IgD-negative memory B cell (primary cell): ENCODE measurements at regions not wholly inside any gene's neighbourhood (a gene's known extent, or its start where the extent isn't known, plus 50 kb on each side); places are given as distances from the start of the nearest gene placed in this dataset.

Experiments
- H3K27ac Mint-ChIP-seq, 3 donors: one replicate each; pipeline ENCODE4 v1.8.0; 2020 to 2022; ENCODE audit warnings: mild to moderate bottlenecking in 3 of 3, mixed read lengths in 3 of 3, moderate library complexity in 1 of 3
- H3K27me3 Mint-ChIP-seq: one replicate; pipeline ENCODE4 v1.8.0; 2021; ENCODE audit warnings: mixed read lengths
- H3K36me3 Mint-ChIP-seq: one replicate; pipeline ENCODE4 v1.8.0; 2020; ENCODE audit warnings: mild to moderate bottlenecking, mixed read lengths
- H3K4me1 Mint-ChIP-seq, 3 donors: one replicate each; pipeline ENCODE4 v1.8.0; 2020 to 2022; ENCODE audit warnings: mixed read lengths in 3 of 3, mild to moderate bottlenecking in 1 of 3
- H3K4me3 Mint-ChIP-seq, 4 donors: one replicate each; pipeline ENCODE4 v1.8.0; 2020 to 2022; ENCODE audit warnings: mild to moderate bottlenecking in 4 of 4, mixed read lengths in 4 of 4, moderate library complexity in 3 of 4
- H3K9me3 Mint-ChIP-seq, 3 donors: one replicate each; pipeline ENCODE4 v1.8.0; 2020 to 2021; ENCODE audit warnings: mixed read lengths in 3 of 3, mild to moderate bottlenecking in 1 of 3

DNA sequence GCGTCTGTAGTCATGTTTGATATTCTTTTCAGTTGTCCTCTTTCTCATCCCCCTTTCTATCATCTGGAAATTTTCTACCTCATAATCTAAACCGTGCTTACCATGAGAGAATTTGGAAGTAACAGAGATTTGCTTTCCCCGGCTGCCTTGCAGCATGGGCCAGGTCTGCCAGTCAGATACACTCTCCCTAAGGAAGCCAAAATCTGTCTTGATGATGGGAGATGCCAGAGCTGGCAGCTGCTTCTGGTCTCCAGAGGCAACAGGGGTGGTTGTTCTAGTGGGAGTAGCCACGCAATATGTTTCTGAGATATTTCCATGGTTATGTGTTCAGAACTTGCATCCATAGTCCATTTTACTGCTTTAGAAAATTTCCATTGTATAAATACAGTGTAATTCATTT lies 218.9 kb upstream of the RORA start:
- Mint-ChIP-seq H3K36me3 (no peaks in the 10 kb centered on the region), H3K27ac (no peak overlapping the region), H3K9me3 (peaks cover 0 to 6% (median 2%) of the 10 kb centered on the region in 3 donors), H3K4me3 (no peak overlapping the region), H3K27me3 (no peaks in the 10 kb centered on the region), H3K4me1 (no peaks in the 10 kb centered on the region)

DNA sequence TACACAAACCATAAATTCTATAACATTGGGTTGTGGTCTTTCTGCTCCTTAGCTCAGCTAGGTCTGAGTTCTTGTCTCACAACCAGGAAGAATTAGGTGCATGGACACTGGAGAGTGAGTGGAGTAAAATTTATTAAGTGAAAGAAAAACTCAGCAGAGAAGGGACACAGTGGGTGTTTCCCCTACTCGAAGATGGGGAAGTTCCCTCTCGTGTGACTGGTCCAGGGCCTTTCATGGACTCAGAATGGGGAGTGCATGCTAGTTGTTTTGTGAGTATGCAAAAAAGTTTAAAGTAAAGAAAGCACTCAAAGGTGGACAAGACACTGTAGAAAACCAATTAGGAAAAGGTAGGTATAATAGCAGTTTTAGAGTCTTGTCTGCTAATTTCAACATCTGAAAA lies 215.5 kb upstream of the RORA start:
- H3K4me3 Mint-ChIP-seq = no peak overlapping the region
- no peaks in the 10 kb centered on the region for H3K4me1 Mint-ChIP-seq
- no peaks in the 10 kb centered on the region for H3K36me3 Mint-ChIP-seq
- H3K27ac Mint-ChIP-seq = no peak overlapping the region
- peaks cover 0 to 2% (median 0%) of the 10 kb centered on the region in 3 donors for H3K9me3 Mint-ChIP-seq
- no peaks in the 10 kb centered on the region for H3K27me3 Mint-ChIP-seq

DNA sequence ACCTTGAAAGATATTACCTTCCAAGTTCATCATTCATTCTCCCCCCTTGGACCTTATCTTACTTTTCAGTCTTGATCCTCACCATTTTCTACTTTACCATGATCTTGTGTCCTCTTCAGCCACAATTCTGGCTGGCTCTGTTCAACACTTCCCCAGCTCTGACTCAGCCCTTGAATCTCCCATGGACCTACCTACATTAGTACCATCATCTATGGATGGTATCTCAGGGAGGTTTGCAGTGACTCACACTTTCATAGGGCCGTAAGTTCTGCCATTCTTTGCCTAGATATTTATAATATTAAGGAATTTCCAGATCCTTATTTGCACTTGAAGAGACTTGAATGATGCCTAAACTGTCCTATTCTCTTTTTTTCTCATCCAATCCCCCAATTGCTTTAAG lies 213.7 kb upstream of the RORA start:
- Mint-ChIP-seq H3K27me3 (no peaks in the 10 kb centered on the region), H3K9me3 (peaks cover 0 to 4% (median 0%) of the 10 kb centered on the region in 3 donors), H3K36me3 (no peaks in the 10 kb centered on the region), H3K4me1 (no peaks in the 10 kb centered on the region), H3K27ac (no peak overlapping the region), H3K4me3 (no peak overlapping the region)

DNA sequence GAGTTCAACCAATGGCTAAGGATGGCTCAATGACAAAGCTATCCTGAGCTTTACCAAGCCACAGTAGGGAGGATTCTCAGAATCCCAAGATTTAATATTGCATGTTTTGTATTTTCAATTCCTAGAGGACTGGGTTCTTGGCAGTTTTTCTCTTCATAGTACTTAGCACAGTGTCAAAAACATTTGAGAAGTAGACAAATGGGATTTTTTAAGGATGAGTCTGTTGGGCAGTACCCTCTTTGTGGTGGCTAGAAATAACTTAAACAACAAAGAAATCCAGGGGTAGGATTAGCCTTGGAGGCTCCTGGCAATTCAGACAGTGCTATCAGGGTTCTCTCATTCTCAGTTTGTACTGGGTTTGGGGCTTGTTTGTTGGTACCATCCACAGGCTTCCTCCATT lies 212.8 kb upstream of the RORA start:
- H3K27me3 Mint-ChIP-seq = no peaks in the 10 kb centered on the region

DNA sequence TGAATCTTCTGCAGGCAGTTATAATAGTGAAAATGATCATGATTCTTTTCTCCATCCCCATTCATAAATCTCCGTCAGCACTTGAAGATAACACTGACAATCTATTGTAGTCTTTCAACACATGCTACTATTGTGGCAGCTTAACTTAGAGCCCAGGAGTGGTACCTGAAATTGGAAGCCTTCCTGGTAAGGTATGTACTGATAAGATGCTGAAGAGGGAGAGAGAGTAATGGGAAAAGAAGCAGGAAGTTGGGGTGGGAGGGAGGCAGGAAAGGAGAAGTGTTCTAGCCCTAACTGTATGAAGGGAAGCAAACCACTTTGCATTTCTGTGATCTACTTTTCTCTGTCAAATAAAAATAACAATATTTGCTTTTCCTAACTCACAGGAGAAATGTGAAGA lies 197.4 kb upstream of the RORA start:
- Mint-ChIP-seq H3K27ac (no peak overlapping the region), H3K4me3 (no peak overlapping the region), H3K27me3 (peaks cover 5% of the 10 kb centered on the region), H3K4me1 (no peaks in the 10 kb centered on the region), H3K36me3 (no peaks in the 10 kb centered on the region), H3K9me3 (peaks cover 0 to 4% (median 0%) of the 10 kb centered on the region in 3 donors)

More for the DNA sequence above, 212.8 kb upstream of the RORA start:
- Mint-ChIP-seq H3K9me3 (peaks cover 0 to 4% (median 0%) of the 10 kb centered on the region in 3 donors), H3K4me1 (no peaks in the 10 kb centered on the region), H3K36me3 (no peaks in the 10 kb centered on the region), H3K4me3 (no peak overlapping the region), H3K27ac (no peak overlapping the region)

DNA sequence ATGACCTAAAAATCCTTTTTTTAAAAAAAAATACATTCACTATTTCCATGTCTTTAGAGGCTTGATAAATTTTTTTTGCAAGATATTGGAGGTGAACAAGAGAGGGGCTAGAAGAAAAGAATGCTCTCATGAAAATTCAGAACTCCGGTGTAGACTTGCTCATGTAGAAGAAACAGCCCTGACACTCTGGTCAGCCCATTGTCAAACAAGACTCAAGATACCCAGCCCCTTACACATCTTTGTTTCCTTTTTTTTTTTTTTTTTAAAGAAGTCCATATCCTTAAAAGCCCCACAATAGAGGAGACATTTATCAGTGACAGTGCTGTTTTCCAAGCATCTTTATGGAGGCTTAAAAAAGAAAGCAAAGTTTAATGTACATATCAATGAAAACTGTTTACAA lies 196.8 kb upstream of the RORA start:
- Mint-ChIP-seq H3K4me3 (no peak overlapping the region), H3K36me3 (no peaks in the 10 kb centered on the region), H3K9me3 (peaks cover 0 to 4% (median 0%) of the 10 kb centered on the region in 3 donors), H3K27me3 (peaks cover 5% of the 10 kb centered on the region), H3K27ac (no peak overlapping the region), H3K4me1 (no peaks in the 10 kb centered on the region)

- Mint-ChIP-seq H3K4me1 (no peaks in the 10 kb centered on the region), H3K4me3 (no peak overlapping the region), H3K27me3 (peaks cover 6% of the 10 kb centered on the region), H3K27ac (no peak overlapping the region), H3K9me3 (no peaks in the 10 kb centered on the region), H3K36me3 (no peaks in the 10 kb centered on the region)
Observed at GRCh38 chr15:61422773-61423172, 193.7 kb upstream of the RORA start.

- Mint-ChIP-seq H3K27ac (no peak overlapping the region), H3K36me3 (no peaks in the 10 kb centered on the region), H3K4me1 (no peaks in the 10 kb centered on the region), H3K9me3 (no peaks in the 10 kb centered on the region), H3K27me3 (peaks cover 6% of the 10 kb centered on the region), H3K4me3 (no peak overlapping the region)
Observed at GRCh38 chr15:61421938-61422337, 192.8 kb upstream of the RORA start.

DNA sequence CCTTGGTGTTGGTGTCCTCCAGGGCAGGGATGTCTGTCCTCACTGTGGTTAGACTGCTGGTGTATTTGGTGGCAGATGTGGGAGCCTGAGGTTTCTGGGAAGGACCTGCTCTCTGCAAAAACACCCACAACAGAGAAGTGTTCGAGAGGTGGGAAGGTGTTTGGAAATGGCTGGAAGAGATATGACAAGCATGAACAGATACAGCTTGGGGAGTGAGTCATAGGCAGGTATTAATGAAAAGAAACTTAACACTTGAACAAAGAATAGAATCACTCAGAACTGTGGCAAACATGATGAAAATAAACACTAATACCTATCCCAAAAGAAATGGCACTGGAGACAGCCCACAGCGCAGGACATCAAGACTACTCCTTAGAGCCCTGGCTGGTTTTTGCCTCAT lies 192.4 kb upstream of the RORA start:
- H3K4me3 Mint-ChIP-seq = no peak overlapping the region

DNA sequence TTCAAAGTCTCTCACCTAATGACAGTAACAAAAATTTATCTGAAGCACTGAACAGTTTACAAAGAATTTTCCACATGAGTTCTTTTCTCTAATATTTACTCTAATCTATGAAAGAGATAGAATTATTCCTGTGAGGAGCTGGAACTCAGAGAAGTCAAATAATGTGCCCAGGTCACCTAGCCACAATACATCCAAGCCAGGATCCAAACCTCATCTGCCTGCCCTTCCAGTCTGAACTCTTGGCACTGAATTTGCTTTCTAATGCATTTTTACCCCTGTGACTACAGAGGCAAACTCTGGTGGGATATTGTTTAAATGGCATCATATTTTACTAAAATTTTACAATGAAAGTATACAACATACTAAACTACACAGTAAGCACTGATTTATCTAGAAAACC lies 191.4 kb upstream of the RORA start:
- no peaks in the 10 kb centered on the region for H3K4me1 Mint-ChIP-seq
- H3K36me3 Mint-ChIP-seq = no peaks in the 10 kb centered on the region
- H3K9me3 Mint-ChIP-seq = no peaks in the 10 kb centered on the region
- no peak overlapping the region for H3K27ac Mint-ChIP-seq
- H3K4me3 Mint-ChIP-seq = no peak overlapping the region
- peaks cover 2% of the 10 kb centered on the region for H3K27me3 Mint-ChIP-seq

More for the DNA sequence above, 192.4 kb upstream of the RORA start:
- Mint-ChIP-seq H3K27me3 (peaks cover 6% of the 10 kb centered on the region), H3K4me1 (no peaks in the 10 kb centered on the region), H3K36me3 (no peaks in the 10 kb centered on the region), H3K27ac (no peak overlapping the region), H3K9me3 (no peaks in the 10 kb centered on the region)

DNA sequence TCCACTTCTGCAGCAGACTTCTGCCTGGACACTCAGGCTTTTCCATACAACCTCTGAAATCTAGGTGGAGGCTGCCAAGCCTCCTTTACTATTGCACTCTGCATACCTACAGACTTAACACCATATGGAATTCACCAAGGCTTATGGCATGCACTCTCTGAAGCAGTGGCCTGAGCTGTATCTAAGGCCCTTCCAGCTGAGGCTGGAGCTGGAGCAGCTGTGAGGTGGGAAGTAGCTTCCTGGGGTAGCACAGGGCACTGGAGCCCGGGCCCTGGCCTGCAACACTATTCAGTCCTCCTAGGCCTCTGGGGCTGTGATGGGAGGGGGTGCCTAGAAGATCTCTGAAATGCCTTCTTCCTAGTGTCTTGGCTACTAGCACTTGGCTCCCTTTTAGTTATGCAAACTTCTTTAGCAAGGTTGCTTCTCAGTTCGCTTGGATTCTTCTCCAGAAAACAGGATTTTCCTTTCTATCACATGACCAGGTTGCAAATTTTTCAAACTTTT lies 186.6 kb upstream of the RORA start:
- no peaks in the 10 kb centered on the region for H3K36me3 Mint-ChIP-seq
- no peaks in the 10 kb centered on the region for H3K9me3 Mint-ChIP-seq
- H3K4me1 Mint-ChIP-seq = no peaks in the 10 kb centered on the region
- peaks cover 5% of the 10 kb centered on the region for H3K27me3 Mint-ChIP-seq
- H3K27ac Mint-ChIP-seq = no peak overlapping the region
- H3K4me3 Mint-ChIP-seq = no peak overlapping the region

GRCh38 chr15:61411902-61412510 lies 182.9 kb upstream of the RORA start:
- no peak overlapping the region for H3K4me3 Mint-ChIP-seq
- H3K4me1 Mint-ChIP-seq = no peaks in the 10 kb centered on the region
- H3K27me3 Mint-ChIP-seq = peaks cover 3% of the 10 kb centered on the region
- no peaks in the 10 kb centered on the region for H3K9me3 Mint-ChIP-seq
- H3K36me3 Mint-ChIP-seq = peaks cover 2% of the 10 kb centered on the region
- no peak overlapping the region for H3K27ac Mint-ChIP-seq

DNA sequence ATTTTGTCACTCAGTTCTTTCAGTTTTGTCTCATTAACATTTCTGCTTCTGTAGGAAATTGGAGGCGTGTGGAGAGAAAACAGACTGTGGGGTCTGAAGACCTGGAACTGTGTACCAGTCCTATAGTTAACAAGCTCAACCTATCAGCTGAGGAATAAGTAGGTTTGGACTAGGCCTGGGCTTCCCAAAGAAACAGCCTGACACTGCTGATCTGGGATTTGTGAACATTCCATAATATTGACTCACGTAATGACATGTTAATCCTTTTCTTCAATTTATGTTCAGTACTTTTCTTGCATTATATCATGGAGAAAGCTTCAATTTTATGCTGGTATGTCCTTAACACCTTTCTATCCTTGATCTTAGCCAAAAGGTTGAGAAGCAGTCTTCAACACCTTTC lies 181.6 kb upstream of the RORA start:
- Mint-ChIP-seq H3K4me3 (no peak overlapping the region), H3K27ac (no peak overlapping the region), H3K9me3 (no peaks in the 10 kb centered on the region)

DNA sequence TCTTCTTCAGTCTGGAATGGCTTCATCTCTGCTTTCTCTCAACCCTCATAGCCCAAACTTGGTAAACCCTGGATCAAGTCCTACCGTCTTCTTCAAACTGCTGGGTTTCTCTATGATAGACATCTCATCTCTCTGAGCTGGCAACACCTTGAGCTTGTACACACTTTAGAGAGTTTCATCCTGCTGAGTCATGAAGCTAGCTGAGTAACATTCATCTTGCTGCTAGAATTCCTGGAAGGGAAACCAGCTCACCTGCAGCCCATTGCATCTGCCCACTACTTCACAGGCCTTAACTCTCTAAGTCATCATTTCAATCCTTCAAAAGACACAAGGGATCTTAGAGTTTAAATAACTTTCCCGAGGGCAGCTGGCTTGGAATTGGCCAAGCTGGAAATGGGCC lies 175.5 kb upstream of the RORA start:
- H3K27ac Mint-ChIP-seq = no peak overlapping the region

More for the DNA sequence above, 181.6 kb upstream of the RORA start:
- H3K4me1 Mint-ChIP-seq = no peaks in the 10 kb centered on the region
- peaks cover 2% of the 10 kb centered on the region for H3K36me3 Mint-ChIP-seq
- peaks cover 3% of the 10 kb centered on the region for H3K27me3 Mint-ChIP-seq

DNA sequence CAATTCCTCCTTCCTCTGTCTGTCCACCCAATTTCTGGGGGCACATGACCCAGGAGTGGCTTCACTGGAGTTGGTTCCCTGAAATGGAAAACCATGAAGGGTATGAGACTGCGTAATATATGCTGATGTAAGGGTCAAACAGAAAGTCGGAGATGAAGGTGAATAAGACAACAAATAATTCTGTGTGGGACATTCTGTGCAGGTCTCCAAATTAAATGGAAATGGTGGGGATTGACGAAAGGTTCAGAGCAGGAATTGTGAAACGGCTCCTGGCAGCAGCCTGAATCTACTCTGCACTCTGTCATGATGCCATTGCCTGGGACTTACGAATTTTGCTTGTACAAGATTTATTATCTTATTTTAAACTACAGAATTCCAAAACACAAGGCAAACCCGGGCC lies 174.8 kb upstream of the RORA start:
- no peak overlapping the region for H3K4me3 Mint-ChIP-seq
- peaks cover 4% of the 10 kb centered on the region for H3K36me3 Mint-ChIP-seq
- H3K27ac Mint-ChIP-seq = no peak overlapping the region
- H3K9me3 Mint-ChIP-seq = peaks cover 0 to 2% (median 2%) of the 10 kb centered on the region in 3 donors
- H3K27me3 Mint-ChIP-seq = no peaks in the 10 kb centered on the region
- H3K4me1 Mint-ChIP-seq = no peaks in the 10 kb centered on the region

More for the DNA sequence above, 175.5 kb upstream of the RORA start:
- H3K27me3 Mint-ChIP-seq = no peaks in the 10 kb centered on the region
- no peak overlapping the region for H3K4me3 Mint-ChIP-seq
- peaks cover 4% of the 10 kb centered on the region for H3K36me3 Mint-ChIP-seq
- H3K4me1 Mint-ChIP-seq = no peaks in the 10 kb centered on the region
- peaks cover 0 to 2% (median 2%) of the 10 kb centered on the region in 3 donors for H3K9me3 Mint-ChIP-seq

DNA sequence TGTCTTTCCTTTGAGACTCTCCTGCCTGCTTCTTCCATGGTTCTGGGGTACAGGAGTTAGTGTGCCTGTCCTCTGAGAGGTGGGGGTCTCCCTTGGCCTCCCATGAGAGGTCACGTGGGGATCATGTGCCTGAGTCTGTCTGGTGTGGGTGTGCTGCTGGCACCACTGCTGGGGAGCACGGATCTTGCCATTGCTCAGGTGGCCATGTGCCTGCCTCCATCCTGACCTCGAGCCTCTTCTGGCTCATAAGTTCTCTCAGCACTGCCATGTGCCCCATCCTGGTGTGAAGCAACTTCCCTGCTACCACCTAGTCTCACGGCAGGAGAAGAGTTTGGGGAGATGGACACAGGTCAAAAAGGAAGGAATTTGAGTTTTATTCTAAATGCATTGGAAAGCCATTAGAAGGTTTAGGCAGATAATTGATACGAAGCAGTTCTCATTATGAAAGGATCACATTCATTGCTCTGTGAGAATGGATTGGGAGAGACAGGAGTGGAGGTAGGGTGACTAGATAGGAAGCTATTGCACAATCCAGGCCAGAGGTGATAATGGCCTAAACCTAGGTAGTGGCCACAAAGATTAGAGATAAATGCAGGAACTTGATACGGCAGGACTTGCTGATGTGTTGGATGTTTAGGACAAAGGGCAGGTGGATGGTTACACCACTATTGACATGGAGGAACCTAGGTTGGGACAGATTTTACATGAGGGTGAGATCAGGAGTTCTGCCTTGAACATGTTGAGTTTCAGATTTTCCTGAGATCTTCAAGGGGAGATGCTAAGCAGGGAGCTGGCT lies 173.0 kb upstream of the RORA start:
- Mint-ChIP-seq H3K27ac (no peak overlapping the region), H3K9me3 (peaks cover 2 to 7% (median 2%) of the 10 kb centered on the region in 3 donors), H3K4me1 (no peaks in the 10 kb centered on the region), H3K4me3 (no peak overlapping the region), H3K27me3 (no peaks in the 10 kb centered on the region), H3K36me3 (peaks cover 2% of the 10 kb centered on the region)
